ENCODE measurements at regions not wholly inside any gene's neighbourhood (a gene's known extent, or its start where the extent isn't known, plus 50 kb on each side); places are given as distances from the start of the nearest gene placed in this dataset.

DNA sequence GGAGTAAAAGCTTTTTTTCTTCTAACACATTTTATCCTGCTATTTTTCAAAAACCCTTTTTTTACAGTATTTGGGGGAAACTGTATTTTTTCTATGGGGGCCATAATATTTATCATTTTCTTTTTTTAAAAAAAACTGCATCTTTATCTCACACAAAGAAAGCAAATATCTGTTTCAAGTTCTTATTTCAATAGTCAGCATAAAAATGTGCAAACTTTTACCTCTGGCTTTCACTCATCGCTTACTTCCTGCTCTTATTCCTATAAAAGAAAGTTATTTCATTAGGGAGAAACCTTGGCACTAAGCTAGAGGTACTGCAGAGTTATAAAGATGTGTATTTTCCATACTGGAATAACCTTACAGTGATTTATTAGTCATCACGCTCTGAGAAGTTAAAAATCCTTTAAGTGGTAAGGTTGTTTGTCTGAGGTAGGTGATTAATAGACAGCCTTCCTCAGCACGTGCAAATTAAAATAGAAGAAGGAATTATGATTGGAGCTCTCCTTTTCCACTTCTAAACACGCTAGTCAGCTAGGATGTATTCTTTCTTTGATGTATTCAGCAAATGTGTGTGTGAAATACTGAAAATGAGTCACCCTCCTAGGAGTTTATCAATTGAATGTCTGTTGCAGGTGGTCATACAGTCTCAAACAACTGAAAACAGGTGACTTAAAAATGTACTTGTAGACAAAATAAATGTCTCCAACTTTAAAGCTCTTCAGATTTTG, 461.0 kb downstream of the GXYLT1 start:
- no peak overlapping the region for H3K27ac ChIP-seq (ENCODE audit: extremely low read depth, low read depth, low read length)
- H2AFZ ChIP-seq (ENCODE audit: low read depth, low read length) = no peak overlapping the region
- no TSS peak for BruUV-seq (replicated peaks)
- no peak overlapping the region for H3K9ac ChIP-seq (ENCODE audit: insufficient read depth in 1 of 2, low read depth in 2 of 2, low read length in 2 of 2)
- H3K9me3 ChIP-seq (replicated peaks; ENCODE audit: control insufficient read depth, insufficient read depth, low read depth, low read length) = no peaks in the 10 kb centered on the region
- no peak overlapping the region for H3K4me2 ChIP-seq (ENCODE audit: insufficient read depth, low read length)
- 4% methylated on average over 4 of the region's 4 CpGs for WGBS (ENCODE audit: insufficient coverage, low coverage, missing lambda C conversion rate)
- H3K79me2 ChIP-seq (ENCODE audit: control insufficient read depth, insufficient read depth, low read length) = no peaks in the 10 kb centered on the region
- FAIRE-seq = no peak
- no peaks in the 10 kb centered on the region for H4K20me1 ChIP-seq (replicated peaks; ENCODE audit: control insufficient read depth, insufficient read depth, low read length)
- DNase-seq (ENCODE audit: extremely low read depth in 1 of 4, low spot score in 3 of 4) = no peak
- POLR2A ChIA-PET = no interaction called here
- no peaks in the 10 kb centered on the region for H3K9me1 ChIP-seq (ENCODE audit: control insufficient read depth, insufficient read depth, low read length)
- no peak overlapping the region for H3K4me3 ChIP-seq
- in situ Hi-C loops (cut with MboI) = no loop called here
- CTCF ChIA-PET (ENCODE audit: low intra/inter-chr PET ratio) = no interaction called here
- intact Hi-C loops (cut with micrococcal nuclease) = no loop called here
- TF ChIP-seq C11orf30 (IDR thresholded peaks at IDR 0.05; ENCODE audit: low read depth) (0 out of 2 replicates have a peak, but pooled peaks have one; percentile 16), BACH1 (tag; IDR thresholded peaks at IDR 0.05) (no peak), FOXK2 (conservative IDR thresholded peaks at IDR 0.05 in 1 of 2, IDR thresholded peaks at IDR 0.05 in 1 of 2; ENCODE audit: low read depth in 2 of 2) (no peak), ZNF239 (CRISPR knock-in tag; IDR thresholded peaks at IDR 0.05) (no peak)
- no peaks in the 10 kb centered on the region for H3K36me3 ChIP-seq (ENCODE audit: control insufficient read depth, insufficient read depth, low read length)
- no peaks in the 10 kb centered on the region for H3K27me3 ChIP-seq (ENCODE audit: control insufficient read depth in 2 of 2, insufficient read depth in 2 of 2, low read length in 2 of 2)
- no peak for ATAC-seq
- H3K4me1 ChIP-seq (replicated peaks in 1 of 2; ENCODE audit: control insufficient read depth in 2 of 2, insufficient read depth in 2 of 2, low read length in 2 of 2) = no peaks in the 10 kb centered on the region

DNA sequence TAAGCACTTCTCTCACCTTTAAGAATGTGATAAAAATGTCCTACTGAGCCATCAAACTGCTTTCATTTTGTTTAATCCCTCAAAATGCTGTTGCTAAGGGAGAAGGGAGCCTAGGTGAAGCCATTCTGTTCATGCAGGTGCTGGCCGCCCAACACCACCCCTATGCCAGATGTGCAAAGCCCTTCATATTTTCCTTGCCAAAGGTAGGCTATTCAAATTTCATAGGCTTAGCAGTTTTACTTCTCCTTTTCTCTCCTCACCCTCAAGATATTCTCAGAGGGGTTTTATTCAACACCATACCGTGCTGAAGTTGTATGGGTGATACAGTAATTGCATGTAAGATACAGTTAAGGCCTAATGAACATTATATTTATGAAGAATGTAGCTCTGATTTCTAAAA, 461.7 kb downstream of the GXYLT1 start:
- Histone ChIP-seq H3K4me1 (replicated peaks in 1 of 2; ENCODE audit: control insufficient read depth in 2 of 2, insufficient read depth in 2 of 2, low read length in 2 of 2) (no peaks in the 10 kb centered on the region), H3K9me3 (replicated peaks; ENCODE audit: control insufficient read depth, insufficient read depth, low read depth, low read length) (no peaks in the 10 kb centered on the region), H3K27me3 (ENCODE audit: control insufficient read depth in 2 of 2, insufficient read depth in 2 of 2, low read length in 2 of 2) (no peaks in the 10 kb centered on the region), H3K79me2 (ENCODE audit: control insufficient read depth, insufficient read depth, low read length) (no peaks in the 10 kb centered on the region), H3K9ac (ENCODE audit: insufficient read depth in 1 of 2, low read depth in 2 of 2, low read length in 2 of 2) (no peak overlapping the region), H3K9me1 (ENCODE audit: control insufficient read depth, insufficient read depth, low read length) (no peaks in the 10 kb centered on the region), H3K4me3 (no peak overlapping the region), H3K4me2 (ENCODE audit: insufficient read depth, low read length) (no peak overlapping the region), H4K20me1 (replicated peaks; ENCODE audit: control insufficient read depth, insufficient read depth, low read length) (no peaks in the 10 kb centered on the region), H2AFZ (ENCODE audit: low read depth, low read length) (no peak overlapping the region), H3K27ac (ENCODE audit: extremely low read depth, low read depth, low read length) (no peak overlapping the region), H3K36me3 (ENCODE audit: control insufficient read depth, insufficient read depth, low read length) (no peaks in the 10 kb centered on the region)
- in situ Hi-C loops (cut with MboI) (no loop called here), intact Hi-C loops (cut with micrococcal nuclease) (no loop called here)
- FAIRE-seq (no peak), DNase-seq (ENCODE audit: extremely low read depth in 1 of 4, low spot score in 3 of 4) (no peak), ATAC-seq (no peak)
- no TSS peak for BruUV-seq (replicated peaks)
- CTCF ChIA-PET (ENCODE audit: low intra/inter-chr PET ratio) = no interaction called here
- WGBS (ENCODE audit: insufficient coverage, low coverage, missing lambda C conversion rate) = 0% methylated on average over 2 of the region's 2 CpGs
- POLR2A ChIA-PET = no interaction called here
- TF ChIP-seq TAF9B (IDR thresholded peaks at IDR 0.05; ENCODE audit: partially characterized antibody) (no peak), EHMT2 (IDR thresholded peaks at IDR 0.05) (no peak), SIRT6 (IDR thresholded peaks at IDR 0.05; ENCODE audit: low read depth, low read length) (no peak), KAT7 (CRISPR knock-in tag; IDR thresholded peaks at IDR 0.05; ENCODE audit: borderline replicate concordance) (no peak), CEBPG (CRISPR knock-in tag; IDR thresholded peaks at IDR 0.05) (no peak), CEBPG (tag; conservative IDR thresholded peaks at IDR 0.05 in 1 of 2, IDR thresholded peaks at IDR 0.05 in 1 of 2) (no peak)
- TF ChIP-seq, protein P1, sequence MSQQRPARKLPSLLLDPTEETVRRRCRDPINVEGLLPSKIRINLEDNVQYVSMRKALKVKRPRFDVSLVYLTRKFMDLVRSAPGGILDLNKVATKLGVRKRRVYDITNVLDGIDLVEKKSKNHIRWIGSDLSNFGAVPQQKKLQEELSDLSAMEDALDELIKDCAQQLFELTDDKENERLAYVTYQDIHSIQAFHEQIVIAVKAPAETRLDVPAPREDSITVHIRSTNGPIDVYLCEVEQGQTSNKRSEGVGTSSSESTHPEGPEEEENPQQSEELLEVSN (IDR thresholded peaks at IDR 0.05; ENCODE audit: borderline replicate concordance in 1 of 2, extremely low read depth in 1 of 2, insufficient read depth in 1 of 2, insufficient read length in 1 of 2, low read depth in 1 of 2, low read length in 1 of 2, poor library complexity in 1 of 2, severe bottlenecking in 1 of 2) = no peak
- TF ChIP-seq, protein P2, sequence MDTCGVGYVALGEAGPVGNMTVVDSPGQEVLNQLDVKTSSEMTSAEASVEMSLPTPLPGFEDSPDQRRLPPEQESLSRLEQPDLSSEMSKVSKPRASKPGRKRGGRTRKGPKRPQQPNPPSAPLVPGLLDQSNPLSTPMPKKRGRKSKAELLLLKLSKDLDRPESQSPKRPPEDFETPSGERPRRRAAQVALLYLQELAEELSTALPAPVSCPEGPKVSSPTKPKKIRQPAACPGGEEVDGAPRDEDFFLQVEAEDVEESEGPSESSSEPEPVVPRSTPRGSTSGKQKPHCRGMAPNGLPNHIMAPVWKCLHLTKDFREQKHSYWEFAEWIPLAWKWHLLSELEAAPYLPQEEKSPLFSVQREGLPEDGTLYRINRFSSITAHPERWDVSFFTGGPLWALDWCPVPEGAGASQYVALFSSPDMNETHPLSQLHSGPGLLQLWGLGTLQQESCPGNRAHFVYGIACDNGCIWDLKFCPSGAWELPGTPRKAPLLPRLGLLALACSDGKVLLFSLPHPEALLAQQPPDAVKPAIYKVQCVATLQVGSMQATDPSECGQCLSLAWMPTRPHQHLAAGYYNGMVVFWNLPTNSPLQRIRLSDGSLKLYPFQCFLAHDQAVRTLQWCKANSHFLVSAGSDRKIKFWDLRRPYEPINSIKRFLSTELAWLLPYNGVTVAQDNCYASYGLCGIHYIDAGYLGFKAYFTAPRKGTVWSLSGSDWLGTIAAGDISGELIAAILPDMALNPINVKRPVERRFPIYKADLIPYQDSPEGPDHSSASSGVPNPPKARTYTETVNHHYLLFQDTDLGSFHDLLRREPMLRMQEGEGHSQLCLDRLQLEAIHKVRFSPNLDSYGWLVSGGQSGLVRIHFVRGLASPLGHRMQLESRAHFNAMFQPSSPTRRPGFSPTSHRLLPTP (IDR thresholded peaks at IDR 0.05; ENCODE audit: borderline replicate concordance, extremely low read depth, insufficient read length) = no peak

All from K562 (cell line).